Thyroid gland (tissue), 4 donors: ENCODE measurements at regions not wholly inside any gene's neighbourhood (a gene's known extent, or its start where the extent isn't known, plus 50 kb on each side); places are given as distances from the start of the nearest gene placed in this dataset.

Source experiments
- CTCF ChIP-seq, 6 experiments: fragments of 200-600 bp in 3 of 6; fragments of 450-650 bp in 3 of 6; sonication (generic) in 3 of 6; IDR thresholded peaks; one replicate each; pipeline ENCODE4 v1.5.1; 2016 to 2019; ENCODE audit warnings: antibody characterized with exemption in 6 of 6, mild to moderate bottlenecking in 2 of 6, inconsistent platforms in 1 of 6, moderate library complexity in 1 of 6
- POLR2A ChIP-seq, 2 donors: fragments of 450-650 bp; IDR thresholded peaks; one replicate each; pipeline ENCODE4 v1.6.1; 2017; ENCODE audit warnings: antibody characterized with exemption in 2 of 2, mild to moderate bottlenecking in 2 of 2, moderate library complexity in 1 of 2

DNA sequence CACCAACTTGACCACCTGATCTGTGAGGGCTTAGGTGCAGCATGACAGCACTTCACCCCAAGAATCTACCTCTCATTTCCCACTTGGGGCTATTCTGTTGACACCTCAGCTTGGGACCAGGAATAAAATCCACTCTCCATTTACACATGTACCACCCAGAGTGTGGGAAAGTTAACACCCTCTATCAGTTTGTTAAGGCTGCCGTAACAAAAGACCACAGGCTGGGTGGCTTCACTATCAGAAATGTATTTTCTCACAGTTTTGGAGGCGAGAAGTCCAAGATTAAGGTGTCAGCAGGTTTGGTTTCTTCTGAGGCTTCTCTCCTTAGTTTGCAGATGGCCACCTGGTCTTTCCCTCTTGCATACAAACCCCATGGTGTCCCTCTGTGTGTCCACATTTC lies 277.7 kb upstream of the ERBB4 start:
- no peak for TF ChIP-seq CTCF (IDR thresholded peaks at IDR 0.05)
- TF ChIP-seq POLR2A (IDR thresholded peaks at IDR 0.05) = no peak
